BLaER1 treated with 17β-estradiol and CSF1 and Interleukin-3, amounts not matched to agents 10 nM and 100 nM (cell line): ENCODE measurements at regions not wholly inside any gene's neighbourhood (a gene's known extent, or its start where the extent isn't known, plus 50 kb on each side); places are given as distances from the start of the nearest gene placed in this dataset.
"Not testable (repeated sequence)": the region's sequence is repeated elsewhere in the genome, so short reads cannot be mapped to it uniquely, and the experiment has no call there.

ENCODE experiments used
- H3K27ac ChIP-seq, 11 experiments: shearing (Covaris generic); formaldehyde crosslinking; 2 replicates each; pipeline ENCODE4 v1.8.1; 2022
- H3K27me3 ChIP-seq, 11 experiments: shearing (Covaris generic); formaldehyde crosslinking; 2 replicates each; pipeline ENCODE4 v1.8.1; 2022
- H3K36me3 ChIP-seq, 11 experiments: shearing (Covaris generic); formaldehyde crosslinking; 2 replicates each; pipeline ENCODE4 v1.8.1; 2022
- H3K4me1 ChIP-seq, 10 experiments: shearing (Covaris generic); formaldehyde crosslinking; 2 replicates each; pipeline ENCODE4 v1.8.1; 2022
- H3K4me2 ChIP-seq, 11 experiments: shearing (Covaris generic); formaldehyde crosslinking; 2 replicates each; pipeline ENCODE4 v1.8.1; 2022
- H3K4me3 ChIP-seq, 10 experiments: shearing (Covaris generic); formaldehyde crosslinking; 2 replicates each; pipeline ENCODE4 v1.8.1; 2022
- H3K9ac ChIP-seq, 11 experiments: shearing (Covaris generic); formaldehyde crosslinking; 2 replicates each; pipeline ENCODE4 v1.8.1; 2022
- H3K9me3 ChIP-seq, 11 experiments: shearing (Covaris generic); formaldehyde crosslinking; replicated peaks in 1 of 11; 2 replicates each; pipeline ENCODE4 v1.8.1; 2022
- H4K20me1 ChIP-seq, 11 experiments: shearing (Covaris generic); formaldehyde crosslinking; 2 replicates each; pipeline ENCODE4 v1.8.1; 2022
- Cebpa-rat ChIP-seq, 11 experiments: shearing (Covaris generic); IDR thresholded peaks; 2 replicates each; pipeline ENCODE4 v1.8.1; 2022

GRCh38 chr6:9841886-9842725 is 572.8 kb downstream of the TFAP2A start:
- Histone ChIP-seq H3K27ac (no peak overlapping the region), H3K27me3 (no peaks in the 10 kb centered on the region), H4K20me1 (no peaks in the 10 kb centered on the region), H3K9me3 (peaks cover 14 to 23% (median 19%) of the 10 kb centered on the region in 11 experiments), H3K4me3 (no peak overlapping the region), H3K4me2 (no peak overlapping the region), H3K36me3 (no peaks in the 10 kb centered on the region), H3K4me1 (peaks cover 0 to 4% (median 0%) of the 10 kb centered on the region in 10 experiments; a peak in 1 of 20 replicates), H3K9ac (no peak overlapping the region)
- TF ChIP-seq Cebpa-rat (IDR thresholded peaks at IDR 0.05) = no peak

DNA sequence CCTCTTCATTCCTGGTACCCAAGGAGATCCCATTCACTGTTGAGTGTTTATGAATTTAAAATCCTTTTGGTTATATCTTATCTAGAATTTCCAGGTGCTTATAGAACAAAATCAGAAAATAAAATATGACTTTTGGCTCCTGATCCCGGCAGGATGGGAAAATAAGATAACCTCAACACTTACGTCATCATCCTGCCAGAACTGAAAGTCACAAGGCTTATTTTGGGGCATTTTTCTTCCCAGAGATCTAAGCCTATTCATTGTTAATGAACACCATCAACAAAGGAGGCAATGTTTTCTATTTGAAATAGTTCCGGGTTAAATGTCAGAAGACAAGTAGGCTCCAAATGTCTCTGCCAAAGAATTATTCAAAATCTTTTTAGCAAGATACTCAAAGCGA is 580.6 kb downstream of the TFAP2A start:
- no peak overlapping the region for H3K9ac ChIP-seq
- no peak overlapping the region for H3K4me2 ChIP-seq
- no peaks in the 10 kb centered on the region for H3K4me1 ChIP-seq
- H3K27me3 ChIP-seq = no peaks in the 10 kb centered on the region
- H3K9me3 ChIP-seq = peaks cover 0 to 5% (median 0%) of the 10 kb centered on the region in 11 experiments; a peak in 1 of 22 replicates
- H4K20me1 ChIP-seq = no peaks in the 10 kb centered on the region
- H3K4me3 ChIP-seq = no peak overlapping the region
- TF ChIP-seq Cebpa-rat (IDR thresholded peaks at IDR 0.05) = no peak
- no peak overlapping the region for H3K27ac ChIP-seq
- H3K36me3 ChIP-seq = no peaks in the 10 kb centered on the region

DNA sequence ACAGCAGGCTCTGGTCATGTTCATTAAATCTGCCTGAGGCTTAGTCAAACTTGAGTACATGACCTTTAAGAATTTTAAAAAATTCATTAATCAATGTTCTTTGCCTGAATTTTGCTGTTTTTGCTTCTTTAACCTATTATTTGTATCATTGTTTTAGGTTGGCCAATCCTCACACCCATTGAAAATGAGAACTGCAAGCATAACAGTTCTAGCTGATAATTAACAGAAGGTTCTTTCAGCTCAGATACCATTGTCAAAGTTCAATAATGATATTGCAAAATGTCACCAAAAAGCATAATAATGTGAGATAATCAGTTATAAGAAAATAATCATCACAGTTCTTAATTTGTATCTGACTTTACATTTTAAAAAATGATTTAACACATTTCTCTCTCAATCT is 583.1 kb downstream of the TFAP2A start:
- peaks cover 0 to 5% (median 0%) of the 10 kb centered on the region in 11 experiments; a peak in 1 of 22 replicates for H3K9me3 ChIP-seq
- H3K36me3 ChIP-seq = no peaks in the 10 kb centered on the region
- no peaks in the 10 kb centered on the region for H3K4me1 ChIP-seq
- H3K4me2 ChIP-seq = no peak overlapping the region
- H3K4me3 ChIP-seq = no peak overlapping the region
- no peak overlapping the region for H3K9ac ChIP-seq
- no peak for TF ChIP-seq Cebpa-rat (IDR thresholded peaks at IDR 0.05)
- no peak overlapping the region for H3K27ac ChIP-seq
- no peaks in the 10 kb centered on the region for H3K27me3 ChIP-seq
- H4K20me1 ChIP-seq = no peaks in the 10 kb centered on the region

- peaks cover 0 to under 1% (median 0%) of the 10 kb centered on the region in 11 experiments; a peak in 1 of 22 replicates for H3K9me3 ChIP-seq
- no peak for TF ChIP-seq Cebpa-rat (IDR thresholded peaks at IDR 0.05)
- H3K27ac ChIP-seq = no peak overlapping the region
- H3K9ac ChIP-seq = no peak overlapping the region
- H3K36me3 ChIP-seq = no peaks in the 10 kb centered on the region
- H3K4me3 ChIP-seq = no peak overlapping the region
- no peaks in the 10 kb centered on the region for H3K27me3 ChIP-seq
- H3K4me1 ChIP-seq = no peaks in the 10 kb centered on the region
- H4K20me1 ChIP-seq = no peaks in the 10 kb centered on the region
- no peak overlapping the region for H3K4me2 ChIP-seq
These were observed 584.1 kb downstream of the TFAP2A start for GRCh38 chr6:9830808-9831207.

- H3K9me3 ChIP-seq = no peaks in the 10 kb centered on the region
- H3K36me3 ChIP-seq = no peaks in the 10 kb centered on the region
- no peak overlapping the region for H3K27ac ChIP-seq
- no peak overlapping the region for H3K9ac ChIP-seq
- H4K20me1 ChIP-seq = no peaks in the 10 kb centered on the region
- no peak overlapping the region for H3K4me3 ChIP-seq
- H3K4me2 ChIP-seq = no peak overlapping the region
- TF ChIP-seq Cebpa-rat (IDR thresholded peaks at IDR 0.05) = no peak
- H3K27me3 ChIP-seq = no peaks in the 10 kb centered on the region
- peaks cover 0 to 6% (median 0%) of the 10 kb centered on the region in 10 experiments; a peak in 2 of 20 replicates for H3K4me1 ChIP-seq
These were observed 589.3 kb downstream of the TFAP2A start for GRCh38 chr6:9825526-9825925.

DNA sequence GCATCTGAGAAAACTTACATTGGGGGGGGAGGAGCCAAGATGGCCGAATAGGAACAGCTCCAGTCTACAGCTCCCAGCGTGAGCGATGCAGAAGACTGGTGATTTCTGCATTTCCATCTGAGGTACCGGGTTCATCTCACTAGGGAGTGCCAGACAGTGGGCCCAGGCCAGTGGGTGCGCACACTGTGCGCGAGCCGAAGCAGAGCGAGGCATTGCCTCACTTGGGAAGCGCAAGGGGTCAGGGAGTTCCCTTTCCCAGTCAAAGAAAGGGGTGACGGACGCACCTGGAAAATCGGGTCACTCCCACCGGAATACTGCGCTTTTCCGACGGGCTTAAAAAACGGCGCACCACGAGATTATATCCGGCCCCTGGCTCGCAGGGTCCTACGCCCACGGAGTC is 604.1 kb downstream of the TFAP2A start:
- not testable (repeated sequence) for H3K27me3 ChIP-seq, H3K4me2 ChIP-seq, H3K9me3 ChIP-seq, H4K20me1 ChIP-seq, H3K4me3 ChIP-seq, H3K36me3 ChIP-seq, H3K27ac ChIP-seq, H3K9ac ChIP-seq, H3K4me1 ChIP-seq

- Histone ChIP-seq H3K36me3 (no peaks in the 10 kb centered on the region), H3K9ac (no peak overlapping the region), H3K4me1 (peaks cover 0 to 8% (median 0%) of the 10 kb centered on the region in 10 experiments; a peak in 4 of 20 replicates), H3K27ac (no peak overlapping the region), H3K4me3 (no peak overlapping the region), H3K27me3 (no peaks in the 10 kb centered on the region), H3K4me2 (no peak overlapping the region), H3K9me3 (0 out of 22 replicates have a peak, but pooled peaks cover 0 to 6% (median 0%) of the 10 kb centered on the region in 11 experiments), H4K20me1 (no peaks in the 10 kb centered on the region)
- TF ChIP-seq Cebpa-rat (IDR thresholded peaks at IDR 0.05) = no peak
These were observed 604.6 kb downstream of the TFAP2A start for GRCh38 chr6:9810286-9810685.

- no peak overlapping the region for H3K9ac ChIP-seq
- H3K4me2 ChIP-seq = peak overlapping the region in 2 of 11 experiments; percentile 8 to 59; a peak in 2 of 22 replicates
- H3K4me1 ChIP-seq = peaks cover 0 to 8% (median 0%) of the 10 kb centered on the region in 10 experiments; a peak in 4 of 20 replicates
- no peaks in the 10 kb centered on the region for H3K27me3 ChIP-seq
- H3K9me3 ChIP-seq = 0 out of 22 replicates have a peak, but pooled peaks cover 0 to 6% (median 0%) of the 10 kb centered on the region in 11 experiments
- no peaks in the 10 kb centered on the region for H3K36me3 ChIP-seq
- no peak overlapping the region for H3K27ac ChIP-seq
- H3K4me3 ChIP-seq = no peak overlapping the region
- no peak for TF ChIP-seq Cebpa-rat (IDR thresholded peaks at IDR 0.05)
- no peaks in the 10 kb centered on the region for H4K20me1 ChIP-seq
These were observed 608.7 kb downstream of the TFAP2A start for GRCh38 chr6:9806195-9806594.

GRCh38 chr6:9801249-9801754 is 613.6 kb downstream of the TFAP2A start:
- Histone ChIP-seq H3K27me3 (no peaks in the 10 kb centered on the region), H3K9me3 (no peaks in the 10 kb centered on the region), H4K20me1 (no peaks in the 10 kb centered on the region), H3K4me3 (no peak overlapping the region), H3K36me3 (no peaks in the 10 kb centered on the region), H3K4me2 (no peak overlapping the region), H3K4me1 (peaks cover 0 to 26% (median 17%) of the 10 kb centered on the region in 10 experiments; a peak in 17 of 20 replicates), H3K27ac (no peak overlapping the region; a peak in 1 of 22 replicates), H3K9ac (no peak overlapping the region)
- peak in 4 of 11 experiments; percentile 7 to 41 (median 14); a peak in 1 of 22 replicates for TF ChIP-seq Cebpa-rat (IDR thresholded peaks at IDR 0.05)
